SK-N-MC (cell line): ENCODE measurements at regions not wholly inside any gene's neighbourhood (a gene's known extent, or its start where the extent isn't known, plus 50 kb on each side); places are given as distances from the start of the nearest gene placed in this dataset.

Experiments used
- DNase-seq: peaks from one replicate; pipeline ENCODE4 v3.0.0-alpha.2; 2011; ENCODE audit warnings: low read depth, low spot score
- H3K27ac ChIP-seq: fragments of 200-600 bp; sonication (generic); 2 replicates; pipeline ENCODE4 v1.5.1; 2016; ENCODE audit warnings: mixed run types
- H3K36me3 ChIP-seq: fragments of 200-600 bp; sonication (generic); 2 replicates; pipeline ENCODE4 v1.6.1; 2017; ENCODE audit warnings: antibody characterized with exemption, low read length, mixed read lengths; ENCODE audit not compliant: insufficient read depth
- H3K4me3 ChIP-seq: fragments of 200-600 bp; sonication (generic); 2 replicates; pipeline ENCODE4 v1.5.1; 2016
- H3K9ac ChIP-seq: fragments of 200-600 bp; sonication (generic); 2 replicates; pipeline ENCODE4 v1.8.0; 2017; ENCODE audit warnings: mixed run types, mixed read lengths; ENCODE audit not compliant: insufficient read length
- H3K9me3 ChIP-seq: fragments of 200-600 bp; sonication (generic); 2 replicates; pipeline ENCODE4 v1.6.1; 2017; ENCODE audit warnings: low read depth, mild to moderate bottlenecking, antibody characterized with exemption, low read length, moderate library complexity, mixed read lengths
- EZH2 ChIP-seq: fragments of 200-600 bp; sonication (generic); IDR thresholded peaks from one replicate; pipeline ENCODE4 v1.6.1; 2017; ENCODE audit warnings: antibody characterized with exemption
- FOXP2 ChIP-seq: optimal IDR thresholded peaks from 2 replicates; pipeline ENCODE3; 2011; ENCODE audit warnings: mild to moderate bottlenecking, moderate library complexity; ENCODE audit not compliant: insufficient read depth; ENCODE audit errors: extremely low read length, control extremely low read depth
- POLR2AphosphoS5 ChIP-seq: IDR thresholded peaks from 2 replicates; pipeline ENCODE4 v1.6.1; 2012; ENCODE audit warnings: mild to moderate bottlenecking, low read depth, low read length, borderline replicate concordance

DNA sequence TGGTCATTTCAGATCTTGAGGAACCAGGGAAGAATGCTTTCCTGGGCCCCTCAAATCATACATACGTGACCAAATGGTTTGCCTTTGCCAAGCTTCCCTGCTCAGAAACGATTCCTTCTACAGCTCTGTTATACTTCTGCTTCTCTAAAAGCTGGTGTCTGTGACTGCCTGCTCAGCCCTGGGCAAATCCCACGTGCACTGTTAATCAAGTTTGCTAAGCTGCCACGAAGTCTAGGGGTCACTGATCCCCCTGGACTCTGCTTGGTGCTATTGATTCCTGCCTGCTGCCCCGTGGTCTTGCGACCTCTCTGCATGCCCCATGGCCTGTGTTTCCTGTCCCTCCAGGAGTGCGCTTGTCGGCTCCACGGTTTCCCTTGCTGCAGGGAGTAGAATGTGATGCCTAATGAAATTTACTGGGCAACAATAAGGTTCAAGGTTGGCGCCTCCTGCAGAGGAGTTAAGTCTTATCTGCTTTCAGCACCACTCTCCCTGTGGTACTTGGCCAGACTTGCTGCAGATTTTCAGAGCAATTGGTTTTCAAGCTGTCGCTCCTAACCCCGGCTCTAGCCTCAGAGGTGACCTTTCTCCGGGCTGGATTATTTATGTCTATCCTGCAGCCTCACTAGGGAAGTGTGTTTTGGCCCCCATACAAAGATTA, 201.6 kb upstream of the FZD8 start:
- no peaks in the 10 kb centered on the region for H3K9me3 ChIP-seq

DNA sequence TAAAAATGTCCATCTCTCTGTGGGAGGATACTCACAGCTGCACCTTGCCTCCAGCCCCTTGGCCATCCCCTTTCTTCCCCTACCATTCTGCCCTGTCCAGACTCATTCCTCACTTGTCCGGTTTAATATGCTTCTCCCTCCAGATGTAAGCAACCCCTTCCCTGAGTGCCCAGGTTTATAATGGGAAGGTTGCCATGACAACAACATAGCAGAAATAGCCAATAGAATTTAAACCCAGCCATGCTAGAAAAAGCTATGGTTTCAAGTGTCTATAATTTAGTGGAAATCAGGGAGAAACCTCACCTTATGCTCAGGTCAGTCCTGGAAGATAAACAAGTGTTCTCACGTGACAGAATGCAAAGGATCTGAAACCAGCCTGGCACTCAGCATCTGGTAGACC, 196.0 kb upstream of the FZD8 start:
- Histone ChIP-seq H3K4me3 (no peak overlapping the region), H3K9ac (no peak overlapping the region), H3K27ac (no peak overlapping the region), H3K9me3 (no peaks in the 10 kb centered on the region), H3K36me3 (no peaks in the 10 kb centered on the region)
- no peak for DNase-seq
- no peak for TF ChIP-seq FOXP2
- TF ChIP-seq POLR2AphosphoS5: no peak
- TF ChIP-seq EZH2: no peak

More for the DNA sequence above, 201.6 kb upstream of the FZD8 start:
- Histone ChIP-seq H3K27ac (no peak overlapping the region), H3K36me3 (no peaks in the 10 kb centered on the region), H3K4me3 (no peak overlapping the region), H3K9ac (no peak overlapping the region)
- DNase-seq: no peak
- TF ChIP-seq POLR2AphosphoS5 (no peak), EZH2 (no peak), FOXP2 (no peak)

DNA sequence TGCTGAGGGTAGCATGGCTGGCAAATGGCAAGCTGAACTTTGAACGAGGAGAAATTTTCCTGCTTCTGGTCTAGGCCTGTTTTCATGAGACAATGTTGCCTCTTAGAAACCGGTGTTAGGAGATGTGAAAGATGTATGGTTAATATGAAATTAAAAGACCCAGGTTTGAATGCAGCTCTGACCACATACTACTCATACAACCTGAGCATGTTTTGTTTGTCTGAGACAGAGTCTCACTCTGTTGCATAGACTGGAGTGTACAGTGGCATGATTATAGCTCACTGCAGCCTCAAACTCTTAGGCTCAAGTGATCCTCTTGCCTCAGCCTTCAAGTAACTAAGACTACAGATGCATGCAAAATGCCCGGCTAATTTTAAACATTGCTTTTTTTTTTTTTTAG, 193.4 kb upstream of the FZD8 start:
- DNase-seq: no peak
- Histone ChIP-seq H3K36me3 (no peaks in the 10 kb centered on the region), H3K9ac (no peak overlapping the region), H3K9me3 (no peaks in the 10 kb centered on the region), H3K4me3 (no peak overlapping the region), H3K27ac (no peak overlapping the region)
- TF ChIP-seq EZH2 (no peak), FOXP2 (no peak), POLR2AphosphoS5 (no peak)

DNA sequence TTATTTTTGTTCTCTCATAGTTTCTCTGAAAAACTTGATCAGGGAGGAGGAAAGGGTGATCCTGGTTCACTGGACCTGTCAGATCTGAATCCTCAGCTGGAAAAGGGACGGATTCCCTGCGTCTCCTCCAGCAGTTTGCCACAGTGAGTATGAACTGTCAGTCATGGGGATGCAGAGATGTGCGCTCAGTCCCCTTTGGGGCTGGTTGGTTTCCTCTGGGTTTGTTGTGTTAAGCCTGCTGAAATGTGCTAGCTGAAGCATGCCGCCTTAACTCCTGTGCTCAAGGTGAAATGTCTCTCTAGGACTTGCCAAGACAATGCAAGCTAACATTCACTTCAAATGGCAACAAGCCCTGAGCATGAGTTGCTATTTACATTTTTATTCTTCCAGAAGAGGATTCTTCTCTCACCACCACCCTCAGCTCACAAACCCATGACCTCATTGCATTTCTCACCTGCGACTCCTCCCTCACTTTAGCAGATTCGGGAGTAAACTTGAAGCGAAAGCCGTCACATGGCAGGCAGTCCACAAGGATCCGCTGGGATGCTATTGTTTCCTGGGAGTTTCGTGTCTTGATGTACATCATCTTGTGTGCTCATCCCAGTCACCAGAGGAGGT, 192.9 kb upstream of the FZD8 start:
- Histone ChIP-seq H3K4me3 (no peak overlapping the region), H3K36me3 (no peaks in the 10 kb centered on the region), H3K27ac (no peak overlapping the region), H3K9me3 (no peaks in the 10 kb centered on the region), H3K9ac (no peak overlapping the region)
- no peak for DNase-seq
- TF ChIP-seq EZH2 (no peak), POLR2AphosphoS5 (no peak), FOXP2 (no peak)

DNA sequence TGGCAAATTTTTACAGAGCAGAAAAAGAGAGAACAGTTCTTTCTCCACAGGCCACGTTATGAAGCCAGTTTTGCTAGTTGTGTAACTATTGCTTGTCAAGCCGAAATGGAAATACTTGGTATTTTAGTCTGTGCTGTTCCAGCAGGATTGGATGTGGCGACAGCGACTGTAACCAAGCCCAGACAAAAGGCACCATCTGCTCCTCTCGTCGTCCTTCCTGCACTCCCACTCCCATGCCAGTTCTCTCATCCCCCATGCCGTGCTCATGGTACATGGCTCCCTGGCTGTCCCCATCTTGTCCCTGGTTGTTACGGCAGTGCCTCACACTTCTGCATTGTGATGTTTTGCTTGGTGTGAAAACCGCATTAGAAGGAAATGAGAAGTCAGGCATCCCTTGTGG, 185.7 kb upstream of the FZD8 start:
- TF ChIP-seq FOXP2: no peak
- no peak for TF ChIP-seq POLR2AphosphoS5
- TF ChIP-seq EZH2: no peak
- Histone ChIP-seq H3K4me3 (no peak overlapping the region), H3K9me3 (no peaks in the 10 kb centered on the region), H3K36me3 (no peaks in the 10 kb centered on the region), H3K27ac (no peak overlapping the region), H3K9ac (no peak overlapping the region)
- no peak for DNase-seq

DNA sequence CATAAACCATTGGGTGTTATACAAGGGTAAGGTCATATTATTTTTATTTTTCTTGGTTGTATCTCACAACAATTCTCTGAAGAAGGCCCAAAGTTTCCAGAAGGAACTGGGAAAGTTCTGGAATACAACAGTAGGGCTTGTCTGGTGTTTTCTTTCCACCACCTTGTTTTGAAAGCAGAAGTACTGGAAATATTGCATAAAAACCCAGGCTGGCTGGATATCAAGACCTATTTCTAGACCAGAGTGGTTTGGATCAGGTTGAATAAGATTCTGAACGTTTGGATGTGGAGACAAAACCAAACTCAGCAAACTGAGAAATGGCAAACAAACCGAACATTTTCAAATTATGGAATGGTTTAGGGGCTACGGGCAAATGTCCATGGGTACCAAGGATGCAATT, 182.6 kb upstream of the FZD8 start:
- H3K27ac ChIP-seq: no peak overlapping the region
- no peak overlapping the region for H3K4me3 ChIP-seq
- no peak for TF ChIP-seq FOXP2
- no peak for TF ChIP-seq EZH2
- TF ChIP-seq POLR2AphosphoS5: no peak
- no peaks in the 10 kb centered on the region for H3K36me3 ChIP-seq
- no peak overlapping the region for H3K9ac ChIP-seq
- no peak for DNase-seq
- no peaks in the 10 kb centered on the region for H3K9me3 ChIP-seq

DNA sequence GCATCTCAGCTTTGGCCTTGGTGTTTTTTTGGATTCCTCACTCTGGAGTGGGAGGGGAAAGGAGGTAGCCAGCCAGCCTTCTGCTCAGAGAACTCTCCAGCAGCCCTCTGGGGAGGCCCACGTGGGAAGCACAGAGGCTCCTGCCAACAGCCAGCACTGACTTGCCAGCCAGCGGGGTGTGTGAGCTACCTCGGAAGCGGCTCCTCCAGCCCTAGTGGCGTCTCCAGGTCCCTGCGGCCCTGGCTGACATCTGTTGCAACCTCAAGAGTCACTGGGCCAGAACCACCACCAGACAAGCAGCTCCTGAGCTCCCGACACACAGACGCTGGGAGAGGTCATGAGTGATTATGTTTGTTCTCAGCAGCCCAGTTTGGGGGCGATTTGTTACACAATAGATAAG, 180.2 kb upstream of the FZD8 start:
- Histone ChIP-seq H3K27ac (no peak overlapping the region), H3K4me3 (no peak overlapping the region), H3K36me3 (no peaks in the 10 kb centered on the region), H3K9me3 (no peaks in the 10 kb centered on the region), H3K9ac (no peak overlapping the region)
- DNase-seq: no peak
- TF ChIP-seq EZH2 (no peak), POLR2AphosphoS5 (no peak), FOXP2 (no peak)

DNA sequence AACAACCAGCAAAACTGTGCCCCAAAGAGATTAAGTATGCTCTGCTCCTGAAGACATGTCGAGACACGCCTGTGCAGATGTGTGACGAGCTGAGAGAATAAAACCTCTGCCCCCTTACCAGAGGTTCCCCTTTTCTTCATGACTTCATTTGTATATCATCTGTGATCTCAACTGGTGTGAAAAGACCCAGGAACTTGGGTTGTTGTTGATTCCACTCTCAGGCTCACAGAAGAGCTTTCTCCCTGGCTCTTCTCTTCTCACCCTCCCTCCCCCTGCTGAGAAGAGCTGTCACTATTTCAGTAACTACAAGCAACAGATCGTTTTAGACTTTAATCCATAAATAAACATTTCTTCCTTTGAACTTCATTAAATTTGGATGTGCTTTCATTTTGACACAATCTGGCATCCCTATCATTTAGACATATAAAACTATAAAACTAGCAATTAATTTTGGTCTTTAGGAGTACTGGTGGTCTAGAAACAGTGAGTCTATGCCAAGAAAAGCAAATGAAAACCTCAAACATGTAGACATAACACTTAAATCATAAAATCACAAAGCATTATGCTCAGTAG, 179.3 kb upstream of the FZD8 start:
- Histone ChIP-seq H3K27ac (no peak overlapping the region), H3K36me3 (no peaks in the 10 kb centered on the region), H3K9ac (no peak overlapping the region), H3K4me3 (no peak overlapping the region), H3K9me3 (no peaks in the 10 kb centered on the region)
- DNase-seq: no peak
- no peak for TF ChIP-seq POLR2AphosphoS5
- TF ChIP-seq EZH2: no peak
- TF ChIP-seq FOXP2: no peak
